ENCODE measurements at regions not wholly inside any gene's neighbourhood (a gene's known extent, or its start where the extent isn't known, plus 50 kb on each side); places are given as distances from the start of the nearest gene placed in this dataset.
"Not testable (repeated sequence)": the region's sequence is repeated elsewhere in the genome, so short reads cannot be mapped to it uniquely, and the experiment has no call there.

- no peak for DNase-seq
Observed at GRCh38 chr6:102759415-102759814, 1365.9 kb downstream of the GRIK2 start.

- not testable (repeated sequence) for DNase-seq
Observed at GRCh38 chr6:102758536-102758935, 1365.0 kb downstream of the GRIK2 start.

GRCh38 chr6:102749210-102749971 lies 1355.9 kb downstream of the GRIK2 start:
- no peak for DNase-seq

GRCh38 chr6:102746941-102747340 lies 1353.4 kb downstream of the GRIK2 start:
- no peak for DNase-seq

GRCh38 chr6:102742754-102743356 lies 1349.3 kb downstream of the GRIK2 start:
- no peak for DNase-seq

GRCh38 chr6:102742028-102742427 lies 1348.5 kb downstream of the GRIK2 start:
- no peak for DNase-seq

- DNase-seq: peak; percentile 13
Observed at GRCh38 chr6:102736941-102737368, 1343.4 kb downstream of the GRIK2 start.

GRCh38 chr6:102732898-102733297 lies 1339.4 kb downstream of the GRIK2 start:
- no peak for DNase-seq

- not testable (repeated sequence) for DNase-seq
Observed at GRCh38 chr6:102722086-102722485, 1328.6 kb downstream of the GRIK2 start.

GRCh38 chr6:102717737-102718456 lies 1324.4 kb downstream of the GRIK2 start:
- DNase-seq: no peak

GRCh38 chr6:102717252-102717651 lies 1323.7 kb downstream of the GRIK2 start:
- no peak for DNase-seq

- no peak for DNase-seq
Observed at GRCh38 chr6:102701019-102701418, 1307.5 kb downstream of the GRIK2 start.

- DNase-seq: no peak
Observed at GRCh38 chr6:102686461-102686860, 1293.0 kb downstream of the GRIK2 start.

GRCh38 chr6:102680413-102680812 lies 1286.9 kb downstream of the GRIK2 start:
- no peak for DNase-seq

GRCh38 chr6:102679865-102680264 lies 1286.4 kb downstream of the GRIK2 start:
- no peak for DNase-seq

GRCh38 chr6:102677225-102677624 lies 1283.7 kb downstream of the GRIK2 start:
- DNase-seq: no peak

- no peak for DNase-seq
Observed at GRCh38 chr6:102670735-102671134, 1277.2 kb downstream of the GRIK2 start.

GRCh38 chr6:102662851-102663250 lies 1269.3 kb downstream of the GRIK2 start:
- no peak for DNase-seq

- DNase-seq: no peak
Observed at GRCh38 chr6:102660303-102660702, 1266.8 kb downstream of the GRIK2 start.

- DNase-seq: no peak
Observed at GRCh38 chr6:102655823-102656222, 1262.3 kb downstream of the GRIK2 start.

- DNase-seq: no peak
Observed at GRCh38 chr6:102641426-102641825, 1247.9 kb downstream of the GRIK2 start.

GRCh38 chr6:102631921-102632320 lies 1238.4 kb downstream of the GRIK2 start:
- no peak for DNase-seq

- no peak for DNase-seq
Observed at GRCh38 chr6:102623201-102623600, 1229.7 kb downstream of the GRIK2 start.
